Uterus (tissue), 2 donors: ENCODE measurements at regions not wholly inside any gene's neighbourhood (a gene's known extent, or its start where the extent isn't known, plus 50 kb on each side); places are given as distances from the start of the nearest gene placed in this dataset.

Experiments used
- CTCF ChIP-seq, 4 experiments: fragments of 200-600 bp in 2 of 4; fragments of 450-650 bp in 2 of 4; sonication (generic) in 2 of 4; IDR thresholded peaks; one replicate each; pipeline ENCODE4 v1.5.1; 2016 to 2019; ENCODE audit warnings: antibody characterized with exemption in 4 of 4, mild to moderate bottlenecking in 2 of 4, moderate library complexity in 1 of 4
- POLR2A ChIP-seq, 2 donors: fragments of 450-650 bp; IDR thresholded peaks; one replicate each; pipeline ENCODE4 v1.6.1; 2016; ENCODE audit warnings: antibody characterized with exemption in 2 of 2, mild to moderate bottlenecking in 1 of 2, moderate library complexity in 1 of 2

DNA sequence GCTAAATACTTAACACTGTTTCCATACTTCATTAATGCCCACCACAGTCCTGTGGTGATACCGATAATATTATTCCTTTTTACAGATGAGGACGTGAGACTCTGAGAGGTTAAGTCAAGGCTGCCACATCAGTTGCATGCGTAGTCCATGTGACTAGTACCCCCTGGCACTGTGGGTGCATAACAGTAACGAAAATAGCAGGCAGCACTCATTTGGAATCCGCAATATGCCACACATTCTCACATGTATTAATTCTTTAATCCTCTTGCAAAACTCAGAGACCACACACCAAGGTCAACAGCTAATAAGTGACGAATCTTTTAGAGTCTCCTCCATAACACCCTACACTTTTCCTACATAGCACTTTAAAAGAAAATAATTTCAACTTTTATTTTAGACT is 99.5 kb upstream of the HABP2 start:
- TF ChIP-seq CTCF (IDR thresholded peaks at IDR 0.05) (no peak), POLR2A (IDR thresholded peaks at IDR 0.05) (no peak)
